ENCODE measurements at regions not wholly inside any gene's neighbourhood (a gene's known extent, or its start where the extent isn't known, plus 50 kb on each side); places are given as distances from the start of the nearest gene placed in this dataset.

- no peak overlapping the region for H3K4me3 ChIP-seq (ENCODE audit: low read length)
- no peak overlapping the region for H3K27ac ChIP-seq (ENCODE audit: low read length)
- no peaks in the 10 kb centered on the region for H4K20me1 ChIP-seq (ENCODE audit: insufficient read depth, low read length)
- no peaks in the 10 kb centered on the region for H3K9me3 ChIP-seq (replicated peaks; ENCODE audit: insufficient read depth, low read length)
- H3K79me2 ChIP-seq (ENCODE audit: low read length), result no peaks in the 10 kb centered on the region
- H3K27me3 ChIP-seq (replicated peaks; ENCODE audit: insufficient read depth, low read length), result no peaks in the 10 kb centered on the region
- H3F3A ChIP-seq (ENCODE audit: insufficient read depth, low read length), result no peaks in the 10 kb centered on the region
- no peaks in the 10 kb centered on the region for H3K36me3 ChIP-seq (replicated peaks; ENCODE audit: insufficient read depth, low read length)
- DNase-seq, result no peak
- H2AFZ ChIP-seq (ENCODE audit: low read length), result no peak overlapping the region
- H3K9me2 ChIP-seq (replicated peaks; ENCODE audit: insufficient read depth, low read length), result no peaks in the 10 kb centered on the region
- no peaks in the 10 kb centered on the region for H3K4me1 ChIP-seq (ENCODE audit: low read length)
- no peak overlapping the region for H3K9ac ChIP-seq (ENCODE audit: low read length)
- TF ChIP-seq EZH2phosphoT487 (IDR thresholded peaks at IDR 0.05; ENCODE audit: low read length), result no peak
- TF ChIP-seq CTCF (IDR thresholded peaks at IDR 0.05; ENCODE audit: low read length), result no peak
- TF ChIP-seq EZH2 (optimal IDR thresholded peaks at IDR 0.05; ENCODE audit: low read depth, low read length), result no peak
- no peak overlapping the region for H3K4me2 ChIP-seq (ENCODE audit: low read depth, low read length)
These were observed 119.0 kb upstream of the KLF12 start for GRCh38 chr13:74253161-74253560.

GRCh38 chr13:74251778-74252519 is 117.7 kb upstream of the KLF12 start:
- Histone ChIP-seq H3K9ac (ENCODE audit: low read length) (no peak overlapping the region), H3F3A (ENCODE audit: insufficient read depth, low read length) (no peaks in the 10 kb centered on the region), H3K4me1 (ENCODE audit: low read length) (no peaks in the 10 kb centered on the region), H3K27ac (ENCODE audit: low read length) (no peak overlapping the region), H4K20me1 (ENCODE audit: insufficient read depth, low read length) (no peaks in the 10 kb centered on the region), H3K27me3 (replicated peaks; ENCODE audit: insufficient read depth, low read length) (no peaks in the 10 kb centered on the region), H3K9me3 (replicated peaks; ENCODE audit: insufficient read depth, low read length) (no peaks in the 10 kb centered on the region), H2AFZ (ENCODE audit: low read length) (no peak overlapping the region), H3K9me2 (replicated peaks; ENCODE audit: insufficient read depth, low read length) (no peaks in the 10 kb centered on the region), H3K4me3 (ENCODE audit: low read length) (no peak overlapping the region), H3K4me2 (ENCODE audit: low read depth, low read length) (no peak overlapping the region), H3K79me2 (ENCODE audit: low read length) (no peaks in the 10 kb centered on the region), H3K36me3 (replicated peaks; ENCODE audit: insufficient read depth, low read length) (no peaks in the 10 kb centered on the region)
- DNase-seq, result no peak
- TF ChIP-seq EZH2 (optimal IDR thresholded peaks at IDR 0.05; ENCODE audit: low read depth, low read length) (no peak), EZH2phosphoT487 (IDR thresholded peaks at IDR 0.05; ENCODE audit: low read length) (no peak), CTCF (IDR thresholded peaks at IDR 0.05; ENCODE audit: low read length) (no peak)

GRCh38 chr13:74250738-74251190 is 116.6 kb upstream of the KLF12 start:
- no peak overlapping the region for H3K4me3 ChIP-seq (ENCODE audit: low read length)
- no peak overlapping the region for H3K4me2 ChIP-seq (ENCODE audit: low read depth, low read length)
- H4K20me1 ChIP-seq (ENCODE audit: insufficient read depth, low read length), result no peaks in the 10 kb centered on the region
- H3F3A ChIP-seq (ENCODE audit: insufficient read depth, low read length), result no peaks in the 10 kb centered on the region
- no peaks in the 10 kb centered on the region for H3K27me3 ChIP-seq (replicated peaks; ENCODE audit: insufficient read depth, low read length)
- no peaks in the 10 kb centered on the region for H3K9me2 ChIP-seq (replicated peaks; ENCODE audit: insufficient read depth, low read length)
- DNase-seq, result no peak
- no peak overlapping the region for H3K9ac ChIP-seq (ENCODE audit: low read length)
- H3K79me2 ChIP-seq (ENCODE audit: low read length), result no peaks in the 10 kb centered on the region
- H3K9me3 ChIP-seq (replicated peaks; ENCODE audit: insufficient read depth, low read length), result no peaks in the 10 kb centered on the region
- no peaks in the 10 kb centered on the region for H3K4me1 ChIP-seq (ENCODE audit: low read length)
- H2AFZ ChIP-seq (ENCODE audit: low read length), result no peak overlapping the region
- H3K36me3 ChIP-seq (replicated peaks; ENCODE audit: insufficient read depth, low read length), result no peaks in the 10 kb centered on the region
- H3K27ac ChIP-seq (ENCODE audit: low read length), result no peak overlapping the region
- TF ChIP-seq EZH2 (optimal IDR thresholded peaks at IDR 0.05; ENCODE audit: low read depth, low read length), result no peak

GRCh38 chr13:74248477-74248876 is 114.3 kb upstream of the KLF12 start:
- H3K4me3 ChIP-seq (ENCODE audit: low read length), result no peak overlapping the region
- H3K4me2 ChIP-seq (ENCODE audit: low read depth, low read length), result no peak overlapping the region
- no peaks in the 10 kb centered on the region for H3K36me3 ChIP-seq (replicated peaks; ENCODE audit: insufficient read depth, low read length)
- no peaks in the 10 kb centered on the region for H3K79me2 ChIP-seq (ENCODE audit: low read length)
- no peak overlapping the region for H2AFZ ChIP-seq (ENCODE audit: low read length)
- no peaks in the 10 kb centered on the region for H3K9me2 ChIP-seq (replicated peaks; ENCODE audit: insufficient read depth, low read length)
- DNase-seq, result no peak
- no peaks in the 10 kb centered on the region for H3K9me3 ChIP-seq (replicated peaks; ENCODE audit: insufficient read depth, low read length)
- TF ChIP-seq EZH2 (optimal IDR thresholded peaks at IDR 0.05; ENCODE audit: low read depth, low read length), result no peak
- TF ChIP-seq EZH2phosphoT487 (IDR thresholded peaks at IDR 0.05; ENCODE audit: low read length), result no peak
- no peak for TF ChIP-seq CTCF (IDR thresholded peaks at IDR 0.05; ENCODE audit: low read length)
- H3K9ac ChIP-seq (ENCODE audit: low read length), result no peak overlapping the region
- H3F3A ChIP-seq (ENCODE audit: insufficient read depth, low read length), result no peaks in the 10 kb centered on the region
- no peak overlapping the region for H3K27ac ChIP-seq (ENCODE audit: low read length)
- H4K20me1 ChIP-seq (ENCODE audit: insufficient read depth, low read length), result no peaks in the 10 kb centered on the region
- no peaks in the 10 kb centered on the region for H3K27me3 ChIP-seq (replicated peaks; ENCODE audit: insufficient read depth, low read length)
- H3K4me1 ChIP-seq (ENCODE audit: low read length), result no peaks in the 10 kb centered on the region
